GM12875 (cell line): ENCODE measurements at regions not wholly inside any gene's neighbourhood (a gene's known extent, or its start where the extent isn't known, plus 50 kb on each side); places are given as distances from the start of the nearest gene placed in this dataset.

Source experiments
- H3K4me3 ChIP-seq: one replicate; pipeline ENCODE4 v1.5.1; 2011; ENCODE audit warnings: low read depth, low read length, control low read depth
- TF ChIP-seq, protein P1 (sequence below): IDR thresholded peaks from 2 replicates; pipeline ENCODE4 v1.5.1; 2011; ENCODE audit warnings: low read depth, mild to moderate bottlenecking, control low read depth, inconsistent platforms, low read length, moderate library complexity, borderline replicate concordance; ENCODE audit not compliant: insufficient read depth

DNA sequence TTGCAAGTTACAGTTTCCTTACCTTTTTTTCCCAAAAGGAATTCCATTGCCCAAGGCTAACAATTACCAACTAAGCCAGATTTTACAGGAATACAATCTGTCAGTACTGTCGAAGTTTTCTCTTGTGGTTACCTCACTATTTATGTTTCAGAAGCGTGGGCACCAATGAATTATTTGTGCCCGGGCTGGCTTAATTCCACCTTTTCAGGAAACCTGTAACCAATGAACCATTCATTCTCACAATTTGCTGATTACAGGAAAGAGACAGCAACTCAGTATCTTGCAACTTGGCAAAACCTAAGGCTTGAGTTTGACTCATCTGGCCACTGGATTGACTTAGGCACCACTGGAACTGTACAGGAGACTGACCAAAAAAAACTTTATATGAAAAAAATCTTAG, 485.6 kb downstream of the INHBA start:
- TF ChIP-seq, protein P1, sequence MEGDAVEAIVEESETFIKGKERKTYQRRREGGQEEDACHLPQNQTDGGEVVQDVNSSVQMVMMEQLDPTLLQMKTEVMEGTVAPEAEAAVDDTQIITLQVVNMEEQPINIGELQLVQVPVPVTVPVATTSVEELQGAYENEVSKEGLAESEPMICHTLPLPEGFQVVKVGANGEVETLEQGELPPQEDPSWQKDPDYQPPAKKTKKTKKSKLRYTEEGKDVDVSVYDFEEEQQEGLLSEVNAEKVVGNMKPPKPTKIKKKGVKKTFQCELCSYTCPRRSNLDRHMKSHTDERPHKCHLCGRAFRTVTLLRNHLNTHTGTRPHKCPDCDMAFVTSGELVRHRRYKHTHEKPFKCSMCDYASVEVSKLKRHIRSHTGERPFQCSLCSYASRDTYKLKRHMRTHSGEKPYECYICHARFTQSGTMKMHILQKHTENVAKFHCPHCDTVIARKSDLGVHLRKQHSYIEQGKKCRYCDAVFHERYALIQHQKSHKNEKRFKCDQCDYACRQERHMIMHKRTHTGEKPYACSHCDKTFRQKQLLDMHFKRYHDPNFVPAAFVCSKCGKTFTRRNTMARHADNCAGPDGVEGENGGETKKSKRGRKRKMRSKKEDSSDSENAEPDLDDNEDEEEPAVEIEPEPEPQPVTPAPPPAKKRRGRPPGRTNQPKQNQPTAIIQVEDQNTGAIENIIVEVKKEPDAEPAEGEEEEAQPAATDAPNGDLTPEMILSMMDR: no peak
- H3K4me3 ChIP-seq: no peak overlapping the region

DNA sequence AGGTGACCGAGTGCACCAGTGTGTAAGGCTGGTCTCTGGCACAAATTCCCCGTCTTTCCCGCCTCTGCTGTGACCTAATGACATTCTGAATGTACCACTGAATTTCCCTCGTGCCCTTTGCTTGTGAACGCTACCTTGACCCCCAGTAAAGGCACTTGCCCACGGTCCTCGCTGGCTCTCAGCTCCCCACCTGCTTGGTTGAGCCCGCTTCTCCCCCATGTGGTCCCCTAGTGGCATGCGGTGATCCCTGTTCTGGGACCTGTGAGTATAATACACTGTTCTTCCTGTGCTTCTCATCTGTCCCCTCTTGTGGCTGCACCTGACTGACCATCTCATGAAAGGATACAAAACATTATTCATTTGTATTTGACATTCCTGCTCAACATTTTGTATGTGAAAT, 495.7 kb downstream of the INHBA start:
- no peak overlapping the region for H3K4me3 ChIP-seq
- TF ChIP-seq, protein P1: no peak

DNA sequence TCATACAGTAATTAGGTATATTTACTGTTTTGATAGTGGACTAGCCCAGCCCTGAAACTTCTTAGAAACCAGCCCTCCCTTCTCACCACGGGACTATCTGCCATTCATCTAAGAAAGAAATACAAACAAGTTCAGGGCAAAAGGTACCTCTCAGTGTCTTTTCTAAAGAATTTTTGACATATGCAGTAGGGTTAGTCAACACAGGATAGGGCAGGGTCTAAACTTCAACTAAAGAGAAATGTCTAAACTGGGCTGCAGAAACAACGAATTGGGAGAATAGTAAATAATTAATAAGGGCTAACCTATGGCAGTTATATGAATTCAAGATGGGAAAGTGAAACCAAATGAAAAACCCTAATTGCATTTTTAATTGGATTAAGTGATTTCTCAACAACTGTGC, 496.6 kb downstream of the INHBA start:
- no peak overlapping the region for H3K4me3 ChIP-seq
- TF ChIP-seq, protein P1: no peak

DNA sequence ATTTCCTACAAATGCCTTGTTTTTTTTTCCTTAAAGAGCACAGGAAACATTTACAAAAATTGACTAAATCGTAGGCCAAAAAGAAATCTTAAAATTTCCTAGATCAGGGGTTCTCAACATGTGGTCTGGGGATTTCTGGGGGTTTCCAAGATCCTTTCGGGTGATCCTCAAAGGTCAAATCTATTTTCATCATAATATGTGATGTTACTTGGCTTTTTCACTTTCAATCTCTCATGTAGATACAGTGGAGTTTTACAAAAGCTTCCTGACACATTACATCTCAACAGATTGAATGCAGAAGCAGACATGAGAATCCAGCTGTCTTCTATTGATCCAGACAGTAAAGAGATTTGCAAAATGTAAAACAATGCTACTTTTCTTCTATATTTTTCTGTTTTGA, 497.3 kb downstream of the INHBA start:
- no peak overlapping the region for H3K4me3 ChIP-seq
- TF ChIP-seq, protein P1: no peak

DNA sequence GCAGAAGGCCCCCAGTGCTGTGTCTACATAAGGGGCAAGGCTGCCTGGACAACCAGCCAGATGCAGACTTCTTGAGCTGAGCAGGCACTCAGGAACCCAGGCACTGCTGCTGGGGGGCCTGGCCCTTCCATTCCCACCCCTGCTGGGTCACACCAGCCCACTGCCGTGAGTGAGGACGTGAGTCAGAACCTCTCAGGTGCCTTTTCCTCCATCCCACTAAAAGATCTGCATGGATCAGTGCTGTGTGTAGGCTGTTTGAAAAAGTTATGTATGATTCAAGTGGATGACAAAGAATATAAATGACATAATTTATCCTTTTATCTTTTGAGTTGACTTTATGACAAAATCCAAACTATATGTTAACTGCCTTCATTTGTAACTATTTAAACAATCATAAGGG, 499.3 kb downstream of the INHBA start:
- no peak overlapping the region for H3K4me3 ChIP-seq
- TF ChIP-seq, protein P1: no peak

DNA sequence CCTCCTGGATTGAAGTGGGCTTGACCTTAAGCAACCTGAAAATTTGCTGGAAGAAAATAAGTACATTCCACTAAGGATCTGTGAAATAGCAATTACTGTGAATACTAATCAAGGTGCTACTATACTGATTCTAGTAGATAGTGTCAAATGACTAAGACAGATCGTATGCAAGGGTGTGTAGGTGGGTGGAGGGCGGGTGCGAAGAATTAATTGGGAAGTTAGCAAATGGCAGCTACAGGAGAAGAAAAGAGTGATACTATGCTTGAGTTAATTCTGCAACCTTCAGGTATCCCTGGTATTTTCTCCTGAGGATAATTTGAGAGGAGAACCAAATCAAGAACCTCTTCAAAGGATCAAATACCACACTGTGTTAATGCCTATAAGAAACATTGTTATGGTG, 501.9 kb downstream of the INHBA start:
- TF ChIP-seq, protein P1: no peak
- no peak overlapping the region for H3K4me3 ChIP-seq

DNA sequence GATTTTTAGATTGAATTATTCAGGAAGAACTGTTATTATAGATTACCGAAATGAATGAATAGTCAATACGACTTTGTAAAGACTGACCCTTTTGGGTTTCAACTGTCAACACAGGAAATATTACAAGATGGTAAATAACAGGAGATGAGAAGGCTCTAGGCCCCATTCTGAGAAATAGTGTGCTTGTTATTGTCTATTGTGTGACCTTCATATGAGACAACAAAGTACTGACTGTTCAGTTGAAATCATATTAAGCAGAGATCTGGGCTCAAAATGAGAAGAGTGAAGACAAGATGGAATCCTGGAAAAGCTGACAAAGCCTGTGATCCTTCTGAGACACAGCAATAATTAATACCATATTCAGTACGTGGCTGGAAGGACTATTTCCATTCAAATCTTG, 503.8 kb downstream of the INHBA start:
- TF ChIP-seq, protein P1: no peak
- no peak overlapping the region for H3K4me3 ChIP-seq
